Fibroblast of skin of right quadriceps (primary cell): ENCODE measurements at regions not wholly inside any gene's neighbourhood (a gene's known extent, or its start where the extent isn't known, plus 50 kb on each side); places are given as distances from the start of the nearest gene placed in this dataset.

ENCODE experiments used
- DNase-seq: peaks from one replicate; pipeline ENCODE4 v3.0.0-alpha.2; 2013

GRCh38 chr12:77777274-77777673, 53.4 kb upstream of the NAV3 start:
- DNase-seq: no peak

GRCh38 chr12:77774761-77775160, 55.9 kb upstream of the NAV3 start:
- no peak for DNase-seq

GRCh38 chr12:77772676-77773298, 57.9 kb upstream of the NAV3 start:
- DNase-seq: no peak

DNA sequence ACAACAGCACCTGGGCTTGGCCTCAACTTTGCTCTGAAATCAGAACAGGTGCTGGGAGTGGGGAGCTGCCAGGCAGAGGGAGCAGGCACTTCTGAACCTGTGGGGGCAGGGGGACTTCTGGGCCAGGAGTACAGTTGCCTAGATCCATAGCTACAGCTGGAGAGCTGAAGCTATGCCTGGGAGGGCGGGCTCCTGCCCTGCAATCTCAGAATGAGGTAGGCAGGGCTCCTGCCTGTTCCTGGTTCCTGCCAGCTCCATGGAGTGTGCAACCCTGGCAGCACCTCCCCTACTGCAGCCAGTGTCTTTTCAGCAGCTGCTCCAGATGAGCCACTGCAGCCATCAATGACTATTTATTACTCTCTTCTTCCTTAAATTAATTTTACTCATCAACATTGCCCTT, 62.1 kb upstream of the NAV3 start:
- no peak for DNase-seq

DNA sequence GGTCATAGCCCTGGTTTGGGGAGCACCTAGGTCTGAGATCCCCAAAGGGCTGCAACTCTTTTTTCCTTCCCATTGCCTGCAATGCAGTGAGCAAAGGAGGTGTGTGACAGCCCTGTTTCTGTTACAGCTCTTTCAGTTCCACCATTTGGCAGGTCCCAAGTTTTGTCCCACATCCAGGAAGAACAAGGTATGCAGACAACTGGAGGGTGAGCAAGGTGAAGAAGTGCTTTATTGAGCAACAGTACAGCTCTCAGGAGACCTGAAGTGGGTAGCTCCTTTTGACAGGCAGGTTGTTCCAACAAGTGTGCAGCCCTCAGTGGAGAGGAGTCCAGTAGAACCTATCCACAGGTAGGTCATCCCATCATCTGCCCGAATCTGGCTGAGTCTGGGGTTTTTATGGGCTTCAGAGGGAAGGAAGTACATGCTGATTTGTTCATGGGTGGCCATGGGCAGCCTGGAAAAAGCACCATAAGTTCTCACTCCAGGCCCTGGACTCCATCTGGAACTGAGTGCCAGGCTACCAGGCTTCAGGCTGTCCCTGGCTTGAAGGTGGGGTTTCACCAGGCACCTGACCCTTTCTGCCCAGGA, 62.8 kb upstream of the NAV3 start:
- no peak for DNase-seq

GRCh38 chr12:77767335-77767734, 63.4 kb upstream of the NAV3 start:
- DNase-seq: no peak

DNA sequence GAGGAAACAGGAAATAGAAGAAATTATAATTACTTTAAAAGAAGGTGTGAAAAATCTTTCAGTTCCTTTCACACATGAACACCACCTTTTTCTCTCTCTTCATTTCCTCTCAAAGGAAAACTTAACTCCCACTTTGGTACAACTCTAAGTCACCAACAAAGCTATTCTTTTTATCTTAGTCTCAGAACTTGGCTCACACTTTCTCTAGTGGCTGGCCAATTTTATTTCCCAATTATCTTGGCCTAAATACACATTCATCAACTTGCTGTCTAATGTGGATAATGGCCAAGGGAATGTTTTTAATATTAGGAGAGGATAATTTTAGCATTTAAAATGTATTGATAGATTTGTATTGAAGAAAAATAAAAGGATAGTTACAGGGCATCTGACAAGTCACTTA, 64.5 kb upstream of the NAV3 start:
- no peak for DNase-seq

GRCh38 chr12:77761286-77761685, 69.4 kb upstream of the NAV3 start:
- no peak for DNase-seq

DNA sequence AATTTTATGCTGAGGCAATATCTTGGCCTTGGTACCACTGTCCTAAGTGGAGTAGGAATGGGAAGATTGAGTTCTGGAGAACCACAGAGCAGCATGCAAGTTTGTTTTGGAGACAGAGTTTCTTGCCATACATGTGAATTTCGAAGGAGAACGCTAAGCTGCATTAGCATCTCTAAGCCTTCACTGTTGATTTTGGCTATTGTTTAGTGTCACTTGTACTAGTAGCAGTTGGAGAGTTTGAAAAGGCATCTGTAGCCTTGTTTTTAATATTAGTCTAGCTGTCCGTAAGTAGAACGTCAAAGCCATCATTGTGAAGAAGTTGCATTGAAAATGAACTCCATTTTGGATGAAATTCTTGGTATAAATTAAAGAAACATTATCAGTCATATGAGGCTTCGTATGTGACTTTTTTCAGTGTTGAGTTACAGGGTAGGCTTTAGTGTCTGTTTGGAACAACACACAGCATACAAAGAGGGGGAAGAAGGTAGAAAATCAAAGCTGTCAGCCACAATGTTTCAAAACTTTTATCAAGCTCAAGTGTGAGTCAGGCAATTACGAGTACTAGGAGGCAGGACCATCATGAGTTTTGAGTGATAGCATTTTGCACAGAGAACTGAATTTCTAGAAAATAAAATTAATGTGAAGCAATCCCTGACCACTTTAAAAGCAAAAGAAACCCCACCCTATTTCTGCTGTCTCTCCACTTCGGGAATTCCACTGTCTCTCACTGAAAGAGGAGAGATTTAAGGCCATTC, 70.2 kb upstream of the NAV3 start:
- no peak for DNase-seq

DNA sequence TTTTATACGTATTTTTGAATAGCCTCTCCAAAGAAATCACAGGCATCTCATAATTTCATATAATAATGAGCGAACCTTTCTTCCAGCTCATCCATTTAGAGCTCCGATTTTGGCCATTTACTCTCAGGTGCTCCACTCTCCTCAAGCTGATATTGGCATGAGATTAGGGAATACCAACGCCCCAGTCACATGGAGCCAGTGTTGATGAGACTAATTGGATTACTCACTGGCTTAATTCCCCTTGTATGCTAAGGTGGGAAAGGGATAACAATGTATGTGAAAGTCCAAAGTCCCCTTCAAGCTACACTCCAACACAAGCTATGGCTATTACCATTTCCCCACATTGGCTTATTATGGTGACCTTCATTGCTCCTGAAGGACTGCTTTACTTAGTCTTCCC, 76.6 kb upstream of the NAV3 start:
- DNase-seq: no peak

- peak; percentile 78 for DNase-seq
Observed at GRCh38 chr12:77751939-77752338, 78.8 kb upstream of the NAV3 start.

DNA sequence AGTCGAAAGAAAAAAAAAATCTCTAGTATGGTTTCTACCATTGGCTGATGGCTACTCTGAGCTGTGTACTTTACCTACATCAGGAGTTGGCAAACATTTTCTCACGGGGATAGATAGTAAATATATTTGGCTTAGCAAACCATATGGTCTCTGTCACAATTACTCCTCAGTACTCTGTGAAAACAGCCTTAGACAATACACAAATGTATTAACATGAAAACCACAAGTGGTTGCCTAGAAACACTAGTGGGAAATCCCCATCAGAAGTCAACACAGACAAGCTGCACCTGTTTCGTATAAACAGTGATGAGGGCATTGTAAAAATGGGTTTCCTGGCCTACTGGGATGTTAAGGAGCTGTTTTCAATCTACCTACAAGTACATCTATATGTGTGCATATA, 84.6 kb upstream of the NAV3 start:
- DNase-seq: no peak

GRCh38 chr12:77745624-77746023, 85.1 kb upstream of the NAV3 start:
- no peak for DNase-seq

DNA sequence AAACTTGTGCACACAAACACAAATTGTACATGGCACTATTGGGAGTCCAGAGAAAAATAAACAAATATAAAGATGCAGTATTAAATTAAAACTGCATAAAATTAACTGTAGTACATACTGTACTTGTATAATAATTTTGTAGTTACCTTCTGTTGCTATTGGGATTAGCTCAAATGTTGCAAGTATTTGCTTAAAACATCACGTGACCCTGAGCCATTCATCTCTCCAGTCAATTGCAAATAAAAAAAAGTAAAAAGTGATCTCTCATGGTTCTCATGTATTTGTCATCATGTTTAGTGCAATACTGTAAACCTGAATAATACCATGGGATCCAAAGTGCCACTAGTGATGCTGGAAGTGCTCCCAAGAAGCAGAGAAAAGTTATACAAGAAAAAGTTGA, 88.1 kb upstream of the NAV3 start:
- no peak for DNase-seq

DNA sequence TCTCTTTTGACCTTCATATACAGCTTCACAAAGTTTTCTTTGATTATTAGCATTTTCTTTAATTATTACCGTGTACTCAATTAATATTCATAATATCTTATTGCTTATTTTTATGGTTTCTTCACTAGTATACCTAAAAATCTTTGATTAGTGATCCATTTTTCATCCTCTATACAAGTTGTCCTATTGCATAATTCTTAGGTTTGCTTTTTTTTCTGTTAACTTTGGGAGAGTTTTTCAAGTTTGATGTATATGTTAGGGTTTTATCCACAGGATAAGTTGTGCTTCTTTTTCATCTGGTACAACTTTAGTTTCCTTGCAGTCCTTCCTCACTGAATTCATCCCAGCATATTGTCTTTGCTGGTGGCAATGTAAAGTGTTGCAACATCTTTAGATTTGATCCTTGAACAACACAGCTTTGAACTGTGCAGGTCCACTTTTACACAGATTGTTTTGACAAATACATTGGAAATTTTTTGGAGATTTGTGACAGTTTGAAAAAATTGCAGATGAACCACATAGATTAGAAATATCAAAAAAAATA, 88.6 kb upstream of the NAV3 start:
- DNase-seq: no peak

DNA sequence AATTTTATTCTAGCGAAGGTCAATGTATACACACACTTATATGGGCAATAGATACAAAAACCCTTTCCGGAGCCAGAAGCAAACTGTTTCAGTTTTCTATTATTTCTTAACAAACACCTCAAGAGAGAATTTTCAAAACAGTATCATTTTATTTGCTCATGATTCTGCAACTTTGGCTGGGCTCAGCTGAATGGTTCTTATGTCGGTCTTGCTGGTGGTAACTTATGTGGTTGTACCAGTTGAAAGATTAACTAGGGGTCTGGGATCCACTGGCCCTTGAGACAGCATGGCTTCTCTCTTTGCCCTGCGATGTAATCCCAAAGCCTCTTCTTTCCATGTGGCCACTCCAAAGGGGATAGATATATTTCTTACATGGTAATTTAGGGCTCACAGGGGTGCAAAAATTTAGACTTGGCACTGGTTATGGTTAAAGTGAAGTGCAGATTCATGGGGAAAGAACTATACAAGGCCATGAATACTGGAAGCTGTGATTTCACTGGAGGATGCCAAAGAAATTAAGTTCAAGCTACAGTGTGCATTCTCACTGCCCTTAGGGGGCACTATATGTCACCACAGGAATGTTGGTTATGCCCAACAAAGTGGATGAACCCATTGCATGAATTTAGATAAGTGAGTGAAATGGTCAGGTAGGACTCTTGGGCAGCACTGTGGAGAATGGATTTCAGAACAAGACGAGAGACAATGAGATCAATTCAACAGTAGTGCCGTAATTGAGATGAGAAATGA, 94.3 kb upstream of the NAV3 start:
- no peak for DNase-seq

DNA sequence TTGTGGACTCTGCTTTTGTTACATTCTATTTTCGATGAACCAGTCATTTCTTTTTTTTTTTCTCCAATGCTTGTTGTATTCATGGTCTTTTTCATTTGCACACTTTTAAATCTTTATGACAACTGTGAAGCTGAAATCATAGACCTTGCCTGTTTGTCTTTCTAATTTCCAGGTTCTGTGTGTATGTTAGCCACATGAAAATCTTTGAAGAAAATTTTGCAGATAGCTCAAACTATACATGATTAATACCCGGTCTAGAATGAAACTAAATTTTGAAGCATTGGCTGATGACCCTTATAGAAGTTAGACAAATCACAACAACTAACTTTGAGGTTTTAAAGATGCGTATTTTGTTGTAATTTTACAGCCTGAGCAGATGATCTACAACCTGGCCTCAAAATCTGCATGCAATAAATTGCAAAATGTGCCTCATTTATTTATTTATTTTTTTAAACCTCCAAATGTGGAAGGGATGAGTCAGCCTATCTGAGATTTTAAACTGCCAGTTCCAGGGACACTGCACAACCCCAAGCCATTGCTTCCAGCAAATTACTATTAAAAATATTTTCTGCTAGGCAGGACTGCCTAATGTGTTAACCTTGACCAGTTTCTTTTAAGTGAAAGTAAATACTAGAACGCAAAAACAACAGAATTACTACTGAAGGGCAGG, 96.3 kb upstream of the NAV3 start:
- DNase-seq: peak; percentile 82

DNA sequence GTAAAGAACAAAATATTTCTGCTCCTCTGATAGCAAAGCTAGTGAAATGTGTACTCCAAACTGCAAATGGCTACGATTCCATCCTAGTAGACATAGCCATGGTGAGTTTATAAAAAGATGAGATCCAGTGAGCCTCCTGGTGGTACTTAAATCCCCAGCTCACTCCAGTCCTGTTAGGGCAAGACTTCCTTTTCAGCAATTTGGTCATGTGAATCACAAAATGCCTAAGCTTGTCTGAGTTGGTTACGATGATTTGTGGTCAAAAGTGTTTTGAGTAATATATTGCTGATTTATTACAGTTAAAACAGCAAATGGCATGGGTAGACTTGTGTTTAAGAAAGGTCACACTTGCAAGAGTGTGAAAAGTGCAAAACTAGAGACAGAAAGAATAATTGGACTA, 102.7 kb upstream of the NAV3 start:
- peak; percentile 31 for DNase-seq

GRCh38 chr12:77727442-77728001, 103.2 kb upstream of the NAV3 start:
- no peak for DNase-seq

DNA sequence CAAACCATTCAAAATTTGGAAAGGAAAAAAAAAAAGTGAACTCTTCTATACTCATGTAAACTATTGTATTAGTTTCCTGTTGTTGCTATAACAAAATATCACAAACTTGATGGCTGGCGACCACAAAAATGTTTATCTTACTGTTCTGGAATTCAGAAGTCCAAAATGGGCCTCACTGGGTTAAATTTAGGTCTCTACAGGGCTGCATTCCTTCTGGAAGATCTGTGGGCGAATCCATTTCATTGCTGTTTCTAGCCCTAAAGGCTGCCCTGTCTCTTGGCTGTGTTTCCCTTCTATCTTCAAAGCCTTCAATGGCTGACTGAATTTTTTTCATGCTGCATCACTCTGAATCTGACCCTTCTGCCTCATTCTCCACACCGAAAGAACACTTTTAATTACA, 105.1 kb upstream of the NAV3 start:
- DNase-seq: peak; percentile 88

DNA sequence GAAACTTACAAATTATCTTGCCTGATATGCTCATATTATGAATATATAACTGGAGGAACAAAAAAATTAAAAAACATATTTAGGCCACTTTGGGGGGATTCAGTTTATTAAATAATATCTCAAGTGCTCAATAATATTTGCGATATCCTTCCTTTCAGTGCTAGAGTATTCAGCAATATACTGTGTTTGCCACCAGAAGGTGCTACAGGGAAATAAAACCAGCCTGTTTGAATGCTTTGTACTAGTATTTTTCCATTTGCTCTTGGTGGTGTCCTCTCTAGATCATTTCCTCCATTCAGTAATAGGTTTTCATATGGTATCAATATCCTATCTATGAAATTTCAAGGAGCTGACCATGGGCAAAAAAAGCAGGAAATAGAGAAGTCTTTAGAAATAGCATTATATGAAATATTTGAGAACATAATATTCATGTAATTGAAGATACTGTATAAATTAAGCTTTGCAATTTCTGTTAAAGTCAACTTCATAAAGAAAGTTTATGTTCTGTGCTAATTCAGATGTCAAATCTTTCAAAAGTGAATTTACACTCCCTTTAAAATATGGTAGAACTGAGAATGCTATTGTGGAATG, 106.2 kb upstream of the NAV3 start:
- DNase-seq: peak; percentile 55

DNA sequence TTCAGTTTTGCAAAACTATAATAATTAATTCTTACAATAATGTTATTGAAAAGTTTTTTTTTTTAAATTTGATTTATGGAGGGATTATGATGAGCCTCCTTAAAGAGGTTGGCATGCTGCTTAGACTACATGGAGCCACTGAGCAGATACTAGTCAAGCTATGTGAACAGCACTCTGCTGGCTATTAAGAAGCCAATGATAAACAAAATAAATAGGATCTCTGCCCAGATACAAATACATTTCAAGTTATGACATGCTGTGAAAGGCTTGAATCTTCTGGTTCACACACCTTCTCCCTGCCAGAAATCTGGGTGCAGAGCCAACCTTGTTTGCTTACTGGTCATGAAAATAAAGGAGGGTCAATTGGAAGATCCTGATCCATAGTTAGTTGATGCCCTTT, 107.4 kb upstream of the NAV3 start:
- no peak for DNase-seq
